ENCODE measurements at regions not wholly inside any gene's neighbourhood (a gene's known extent, or its start where the extent isn't known, plus 50 kb on each side); places are given as distances from the start of the nearest gene placed in this dataset.

GRCh38 chr16:62201911-62202310 is 165.7 kb upstream of the CDH8 start:
- TF ChIP-seq CTCF (IDR thresholded peaks at IDR 0.05; ENCODE audit: insufficient read depth, low read length), result no peak
- TF ChIP-seq POLR2AphosphoS5 (IDR thresholded peaks at IDR 0.05; ENCODE audit: low read depth), result no peak
- TF ChIP-seq REST (IDR thresholded peaks at IDR 0.05; ENCODE audit: insufficient replicate concordance, low read depth), result no peak
- no peak for TF ChIP-seq SPI1 (IDR thresholded peaks at IDR 0.05; ENCODE audit: borderline replicate concordance, low read depth)

All from HL-60 (cell line).